ENCODE measurements at regions not wholly inside any gene's neighbourhood (a gene's known extent, or its start where the extent isn't known, plus 50 kb on each side); places are given as distances from the start of the nearest gene placed in this dataset.
A peak's percentile ranks its signal among the peaks of the same experiment; 100 is the strongest.

- Histone ChIP-seq H4K91ac (ENCODE audit: low read depth, low read length, poor library complexity) (no peak overlapping the region), H3K23ac (ENCODE audit: low read depth, low read length, poor library complexity) (no peak overlapping the region), H2AFZ (ENCODE audit: low read length) (peak overlapping the region; percentile 93), H2BK12ac (ENCODE audit: low read length) (no peak overlapping the region), H2AK5ac (ENCODE audit: low read depth, low read length) (no peak overlapping the region), H2BK120ac (ENCODE audit: low read depth, low read length) (no peak overlapping the region), H2BK5ac (ENCODE audit: low read length) (no peak overlapping the region), H3K14ac (ENCODE audit: low read length) (no peak overlapping the region), H2BK15ac (ENCODE audit: low read length) (no peak overlapping the region), H3K27ac (replicated peaks; ENCODE audit: low read length) (peak overlapping the region; percentile 66), H4K8ac (ENCODE audit: low read depth, low read length) (no peak overlapping the region), H3K18ac (ENCODE audit: low read length) (no peak overlapping the region), H3K27me3 (ENCODE audit: control insufficient read depth in 3 of 3, insufficient read depth in 3 of 3, low read depth in 1 of 3, low read length in 3 of 3) (peaks cover 0 to 14% (median 2%) of the 10 kb centered on the region in 3 experiments), H3K4me1 (ENCODE audit: control insufficient read depth in 2 of 2, insufficient read depth in 1 of 2, low read depth in 1 of 2, low read length in 2 of 2) (no peaks in the 10 kb centered on the region), H3K36me3 (replicated peaks in 1 of 2; ENCODE audit: control insufficient read depth in 2 of 2, insufficient read depth in 2 of 2, low read length in 2 of 2) (no peaks in the 10 kb centered on the region), H3K4me2 (ENCODE audit: insufficient read depth, low read length, poor library complexity, severe bottlenecking) (peak overlapping the region; percentile 69), H3K9me3 (replicated peaks in 1 of 2; ENCODE audit: control insufficient read depth in 2 of 2, insufficient read depth in 1 of 2, low read depth in 1 of 2, low read length in 2 of 2) (no peaks in the 10 kb centered on the region), H3K9ac (ENCODE audit: low read depth, low read length, poor library complexity) (no peak overlapping the region), H3K4me3 (ENCODE audit: low read length in 2 of 2) (peak overlapping the region; percentile 63 to 86), H3K79me1 (ENCODE audit: low read depth, low read length) (no peaks in the 10 kb centered on the region), H3K4ac (ENCODE audit: low read length) (no peak overlapping the region)
- DNase-seq (ENCODE audit: low spot score): peak; percentile 88
- WGBS, 2 donors (ENCODE audit: extremely low coverage in 2 of 2, insufficient read length in 2 of 2, insufficient replicate concordance in 1 of 2): no CpG with 5 or more reads among the region's 11 CpGs
These were observed 85.5 kb downstream of the TRIM27 start for GRCh38 chr6:28838289-28838633.

GRCh38 chr6:28838634-28839442 lies 84.9 kb downstream of the TRIM27 start:
- no peaks in the 10 kb centered on the region for H3K9me3 ChIP-seq (replicated peaks in 1 of 2; ENCODE audit: control insufficient read depth in 2 of 2, insufficient read depth in 1 of 2, low read depth in 1 of 2, low read length in 2 of 2)
- no CpG with 5 or more reads among the region's 43 CpGs for WGBS, 2 donors (ENCODE audit: extremely low coverage in 2 of 2, insufficient read length in 2 of 2, insufficient replicate concordance in 1 of 2)
- peak overlapping the region; percentile 37 for H3K4ac ChIP-seq (ENCODE audit: low read length)
- no peaks in the 10 kb centered on the region for H3K36me3 ChIP-seq (replicated peaks in 1 of 2; ENCODE audit: control insufficient read depth in 2 of 2, insufficient read depth in 2 of 2, low read length in 2 of 2)
- peak overlapping the region; percentile 38 for H3K14ac ChIP-seq (ENCODE audit: low read length)
- peaks cover 0 to 11% (median under 1%) of the 10 kb centered on the region in 3 experiments for H3K27me3 ChIP-seq (ENCODE audit: control insufficient read depth in 3 of 3, insufficient read depth in 3 of 3, low read depth in 1 of 3, low read length in 3 of 3)
- H2AK5ac ChIP-seq (ENCODE audit: low read depth, low read length): no peak overlapping the region
- peak overlapping the region; percentile 68 for H2BK5ac ChIP-seq (ENCODE audit: low read length)
- H3K27ac ChIP-seq (replicated peaks; ENCODE audit: low read length): peak overlapping the region; percentile 66
- H3K18ac ChIP-seq (ENCODE audit: low read length): peak overlapping the region; percentile 97
- no peaks in the 10 kb centered on the region for H3K79me1 ChIP-seq (ENCODE audit: low read depth, low read length)
- peak overlapping the region; percentile 69 for H3K4me2 ChIP-seq (ENCODE audit: insufficient read depth, low read length, poor library complexity, severe bottlenecking)
- H3K4me1 ChIP-seq (ENCODE audit: control insufficient read depth in 2 of 2, insufficient read depth in 1 of 2, low read depth in 1 of 2, low read length in 2 of 2): no peaks in the 10 kb centered on the region
- no peak overlapping the region for H2BK15ac ChIP-seq (ENCODE audit: low read length)
- peak overlapping the region; percentile 63 to 86 for H3K4me3 ChIP-seq (ENCODE audit: low read length in 2 of 2)
- no peak overlapping the region for H4K8ac ChIP-seq (ENCODE audit: low read depth, low read length)
- H2BK120ac ChIP-seq (ENCODE audit: low read depth, low read length): no peak overlapping the region
- H2AFZ ChIP-seq (ENCODE audit: low read length): peak overlapping the region; percentile 93
- H2BK12ac ChIP-seq (ENCODE audit: low read length): peak overlapping the region; percentile 58
- peak; percentile 86 for DNase-seq (ENCODE audit: low spot score)
- peak overlapping the region; percentile 77 for H3K9ac ChIP-seq (ENCODE audit: low read depth, low read length, poor library complexity)
- H4K91ac ChIP-seq (ENCODE audit: low read depth, low read length, poor library complexity): no peak overlapping the region
- H3K23ac ChIP-seq (ENCODE audit: low read depth, low read length, poor library complexity): peak overlapping the region; percentile 80

- H3K9ac ChIP-seq (ENCODE audit: low read depth, low read length, poor library complexity): no peak overlapping the region
- peak overlapping the region; percentile 40 for H3K4me2 ChIP-seq (ENCODE audit: insufficient read depth, low read length, poor library complexity, severe bottlenecking)
- H4K8ac ChIP-seq (ENCODE audit: low read depth, low read length): no peak overlapping the region
- no peak overlapping the region for H2AK5ac ChIP-seq (ENCODE audit: low read depth, low read length)
- peak overlapping the region; percentile 93 for H2AFZ ChIP-seq (ENCODE audit: low read length)
- H2BK5ac ChIP-seq (ENCODE audit: low read length): no peak overlapping the region
- H3K4me1 ChIP-seq (ENCODE audit: control insufficient read depth in 2 of 2, insufficient read depth in 1 of 2, low read depth in 1 of 2, low read length in 2 of 2): no peaks in the 10 kb centered on the region
- H3K14ac ChIP-seq (ENCODE audit: low read length): no peak overlapping the region
- H4K91ac ChIP-seq (ENCODE audit: low read depth, low read length, poor library complexity): no peak overlapping the region
- H3K4me3 ChIP-seq (ENCODE audit: low read length in 2 of 2): peak overlapping the region in 1 of 2 donors; percentile 63
- no peak overlapping the region for H2BK120ac ChIP-seq (ENCODE audit: low read depth, low read length)
- peaks cover 0 to 11% (median 0%) of the 10 kb centered on the region in 3 experiments for H3K27me3 ChIP-seq (ENCODE audit: control insufficient read depth in 3 of 3, insufficient read depth in 3 of 3, low read depth in 1 of 3, low read length in 3 of 3)
- H3K4ac ChIP-seq (ENCODE audit: low read length): no peak overlapping the region
- no CpG with 5 or more reads among the region's 9 CpGs for WGBS, 2 donors (ENCODE audit: extremely low coverage in 2 of 2, insufficient read length in 2 of 2, insufficient replicate concordance in 1 of 2)
- H3K79me1 ChIP-seq (ENCODE audit: low read depth, low read length): no peaks in the 10 kb centered on the region
- H2BK15ac ChIP-seq (ENCODE audit: low read length): no peak overlapping the region
- no peak overlapping the region for H3K27ac ChIP-seq (replicated peaks; ENCODE audit: low read length)
- no peak overlapping the region for H3K18ac ChIP-seq (ENCODE audit: low read length)
- no peaks in the 10 kb centered on the region for H3K9me3 ChIP-seq (replicated peaks in 1 of 2; ENCODE audit: control insufficient read depth in 2 of 2, insufficient read depth in 1 of 2, low read depth in 1 of 2, low read length in 2 of 2)
- H3K23ac ChIP-seq (ENCODE audit: low read depth, low read length, poor library complexity): no peak overlapping the region
- H2BK12ac ChIP-seq (ENCODE audit: low read length): no peak overlapping the region
- H3K36me3 ChIP-seq (replicated peaks in 1 of 2; ENCODE audit: control insufficient read depth in 2 of 2, insufficient read depth in 2 of 2, low read length in 2 of 2): no peaks in the 10 kb centered on the region
- no peak for DNase-seq (ENCODE audit: low spot score)
These were observed 84.2 kb downstream of the TRIM27 start for GRCh38 chr6:28839443-28840120.

GRCh38 chr6:28841290-28841689 lies 82.5 kb downstream of the TRIM27 start:
- no peak overlapping the region for H3K18ac ChIP-seq (ENCODE audit: low read length)
- DNase-seq (ENCODE audit: low spot score): no peak
- H3K4me2 ChIP-seq (ENCODE audit: insufficient read depth, low read length, poor library complexity, severe bottlenecking): no peak overlapping the region
- WGBS, 2 donors (ENCODE audit: extremely low coverage in 2 of 2, insufficient read length in 2 of 2, insufficient replicate concordance in 1 of 2): no CpG with 5 or more reads among the region's 3 CpGs
- no peak overlapping the region for H2BK12ac ChIP-seq (ENCODE audit: low read length)
- no peak overlapping the region for H3K4ac ChIP-seq (ENCODE audit: low read length)
- no peak overlapping the region for H2AK5ac ChIP-seq (ENCODE audit: low read depth, low read length)
- no peaks in the 10 kb centered on the region for H3K36me3 ChIP-seq (replicated peaks in 1 of 2; ENCODE audit: control insufficient read depth in 2 of 2, insufficient read depth in 2 of 2, low read length in 2 of 2)
- H3K14ac ChIP-seq (ENCODE audit: low read length): no peak overlapping the region
- H4K8ac ChIP-seq (ENCODE audit: low read depth, low read length): no peak overlapping the region
- no peak overlapping the region for H2AFZ ChIP-seq (ENCODE audit: low read length)
- H2BK5ac ChIP-seq (ENCODE audit: low read length): no peak overlapping the region
- no peaks in the 10 kb centered on the region for H3K4me1 ChIP-seq (ENCODE audit: control insufficient read depth in 2 of 2, insufficient read depth in 1 of 2, low read depth in 1 of 2, low read length in 2 of 2)
- H3K27me3 ChIP-seq (ENCODE audit: control insufficient read depth in 3 of 3, insufficient read depth in 3 of 3, low read depth in 1 of 3, low read length in 3 of 3): peaks cover 0 to 11% (median 0%) of the 10 kb centered on the region in 3 experiments
- H3K27ac ChIP-seq (replicated peaks; ENCODE audit: low read length): no peak overlapping the region
- no peak overlapping the region for H2BK15ac ChIP-seq (ENCODE audit: low read length)
- no peaks in the 10 kb centered on the region for H3K79me1 ChIP-seq (ENCODE audit: low read depth, low read length)
- no peak overlapping the region for H3K23ac ChIP-seq (ENCODE audit: low read depth, low read length, poor library complexity)
- no peak overlapping the region for H2BK120ac ChIP-seq (ENCODE audit: low read depth, low read length)
- H3K9me3 ChIP-seq (replicated peaks in 1 of 2; ENCODE audit: control insufficient read depth in 2 of 2, insufficient read depth in 1 of 2, low read depth in 1 of 2, low read length in 2 of 2): no peaks in the 10 kb centered on the region
- H4K91ac ChIP-seq (ENCODE audit: low read depth, low read length, poor library complexity): no peak overlapping the region
- H3K9ac ChIP-seq (ENCODE audit: low read depth, low read length, poor library complexity): no peak overlapping the region
- no peak overlapping the region for H3K4me3 ChIP-seq (ENCODE audit: low read length in 2 of 2)

All from neuronal stem cell (in vitro differentiated cells).